Sigmoid colon (tissue), 6 donors: ENCODE measurements at regions not wholly inside any gene's neighbourhood (a gene's known extent, or its start where the extent isn't known, plus 50 kb on each side); places are given as distances from the start of the nearest gene placed in this dataset.
A peak's percentile ranks its signal among the peaks of the same experiment; 100 is the strongest.

ENCODE experiments used
- DNase-seq: peaks from one replicate; pipeline ENCODE4 v3.0.0-alpha.2; 2019
- H3K27ac ChIP-seq, 4 donors: fragments of 200-600 bp; sonication (generic); one replicate each; pipeline ENCODE4 v1.5.1; 2016 to 2019; ENCODE audit warnings: mild to moderate bottlenecking in 1 of 4
- H3K27me3 ChIP-seq, 3 donors: fragments of 200-600 bp; sonication (generic); one replicate each; pipeline ENCODE4 v1.5.1; 2019; ENCODE audit warnings: mild to moderate bottlenecking in 1 of 3
- H3K36me3 ChIP-seq, 4 donors: fragments of 200-600 bp; sonication (generic); one replicate each; pipeline ENCODE4 v1.5.1; 2016 to 2019
- H3K4me1 ChIP-seq, 4 donors: fragments of 200-600 bp; sonication (generic); one replicate each; pipeline ENCODE4 v1.5.1; 2017 to 2019
- H3K4me3 ChIP-seq, 4 donors: fragments of 200-600 bp; sonication (generic); one replicate each; pipeline ENCODE4 v1.5.1; 2017 to 2019; ENCODE audit warnings: mild to moderate bottlenecking in 2 of 4, moderate library complexity in 1 of 4
- H3K9me3 ChIP-seq, 4 donors: fragments of 200-600 bp in 3 of 4; sonication (generic) in 3 of 4; one replicate each; pipeline versions ENCODE4 v1.5.1 to v1.6.1; 2013 to 2019
- CTCF ChIP-seq, 4 experiments: fragments of 450-650 bp in 3 of 4; fragments of 200-600 bp in 1 of 4; IDR thresholded peaks; one replicate each; pipeline ENCODE4 v1.5.1; 2016 to 2019; ENCODE audit warnings: antibody characterized with exemption in 4 of 4, mild to moderate bottlenecking in 3 of 4, moderate library complexity in 2 of 4
- EP300 ChIP-seq, 4 donors: sonication (generic); formaldehyde crosslinking; IDR thresholded peaks; one replicate each; pipeline ENCODE4 v1.6.1; 2017; ENCODE audit warnings: antibody characterized with exemption in 4 of 4
- POLR2A ChIP-seq, 2 donors: fragments of 450-650 bp; IDR thresholded peaks; one replicate each; pipeline ENCODE4 v1.6.1; 2016; ENCODE audit warnings: antibody characterized with exemption in 2 of 2, mild to moderate bottlenecking in 2 of 2, moderate library complexity in 2 of 2
- POLR2AphosphoS5 ChIP-seq, 4 donors: sonication (generic); formaldehyde crosslinking; IDR thresholded peaks; one replicate each; pipeline ENCODE4 v1.6.1; 2017; ENCODE audit warnings: antibody characterized with exemption in 4 of 4
- WGBS, 2 donors: extraction: QIAGEN DNeasy Blood & Tissue Kit; methylation state at CpG; one replicate each; pipeline ENCODE4 v1.1.7; 2013; 5-methylcytosine and 5-hydroxymethylcytosine counted together
- intact Hi-C: fragments of 100-400 bp; cut with DNase I; formaldehyde crosslinking; loops from one replicate; pipeline ENCODE4 v1.15.1; 2023
- donor health status: healthy with polysubstance abuse.
- donor health status: healthy.

GRCh38 chr9:89725271-89725670 is 120.5 kb downstream of the GADD45G start:
- no peaks in the 10 kb centered on the region for H3K9me3 ChIP-seq
- no peak for TF ChIP-seq POLR2A (IDR thresholded peaks at IDR 0.05)
- no peak for TF ChIP-seq POLR2AphosphoS5 (IDR thresholded peaks at IDR 0.05)
- no peak for TF ChIP-seq EP300 (IDR thresholded peaks at IDR 0.05)
- no peak for DNase-seq
- H3K4me3 ChIP-seq: no peak overlapping the region
- intact Hi-C loops: no loop called here
- 96 to 97% methylated on average over 1 of the region's 1 CpG for WGBS, 2 donors
- H3K4me1 ChIP-seq: peaks cover 0 to 19% (median 7%) of the 10 kb centered on the region in 4 donors
- no peak overlapping the region for H3K27ac ChIP-seq
- no peaks in the 10 kb centered on the region for H3K36me3 ChIP-seq
- no peaks in the 10 kb centered on the region for H3K27me3 ChIP-seq

GRCh38 chr9:89729954-89730530 is 125.2 kb downstream of the GADD45G start:
- Histone ChIP-seq H3K36me3 (no peaks in the 10 kb centered on the region), H3K9me3 (no peaks in the 10 kb centered on the region), H3K4me3 (no peak overlapping the region), H3K27ac (no peak overlapping the region), H3K27me3 (no peaks in the 10 kb centered on the region), H3K4me1 (peaks cover 0 to 19% (median 18%) of the 10 kb centered on the region in 4 donors)
- TF ChIP-seq POLR2A (IDR thresholded peaks at IDR 0.05): no peak
- DNase-seq: no peak
- intact Hi-C loops: no loop called here
- 87 to 89% methylated on average over 5 of the region's 5 CpGs for WGBS, 2 donors

- Histone ChIP-seq H3K27me3 (no peaks in the 10 kb centered on the region), H3K4me1 (peaks cover 0 to 19% (median 18%) of the 10 kb centered on the region in 4 donors), H3K4me3 (no peak overlapping the region), H3K9me3 (no peaks in the 10 kb centered on the region), H3K36me3 (no peaks in the 10 kb centered on the region), H3K27ac (no peak overlapping the region)
- intact Hi-C loops: no loop called here
- no peak for DNase-seq
- 82 to 87% methylated on average over 17 of the region's 17 CpGs for WGBS, 2 donors
- TF ChIP-seq POLR2A (IDR thresholded peaks at IDR 0.05): no peak
- TF ChIP-seq CTCF (IDR thresholded peaks at IDR 0.05): no peak
- no peak for TF ChIP-seq EP300 (IDR thresholded peaks at IDR 0.05)
- TF ChIP-seq POLR2AphosphoS5 (IDR thresholded peaks at IDR 0.05): no peak
Observed at GRCh38 chr9:89730715-89731114, 125.9 kb downstream of the GADD45G start.

- WGBS, 2 donors: 74 to 80% methylated on average over 9 of the region's 9 CpGs
- H3K4me1 ChIP-seq: peaks cover 0 to 19% (median 18%) of the 10 kb centered on the region in 4 donors
- no peak overlapping the region for H3K27ac ChIP-seq
- TF ChIP-seq POLR2AphosphoS5 (IDR thresholded peaks at IDR 0.05) (no peak), POLR2A (IDR thresholded peaks at IDR 0.05) (no peak), CTCF (IDR thresholded peaks at IDR 0.05) (no peak), EP300 (IDR thresholded peaks at IDR 0.05) (no peak)
- DNase-seq: no peak
- H3K4me3 ChIP-seq: no peak overlapping the region
- intact Hi-C loops: no loop called here
- no peaks in the 10 kb centered on the region for H3K27me3 ChIP-seq
- no peaks in the 10 kb centered on the region for H3K9me3 ChIP-seq
- no peaks in the 10 kb centered on the region for H3K36me3 ChIP-seq
Observed at GRCh38 chr9:89731262-89732182, 126.7 kb downstream of the GADD45G start.

- intact Hi-C loops: no loop called here
- 11 to 49% methylated on average over 5 of the region's 5 CpGs for WGBS, 2 donors
- Histone ChIP-seq H3K27me3 (no peaks in the 10 kb centered on the region), H3K4me1 (peaks cover 0 to 19% (median 18%) of the 10 kb centered on the region in 4 donors), H3K36me3 (no peaks in the 10 kb centered on the region), H3K4me3 (no peak overlapping the region), H3K27ac (peak overlapping the region in 1 of 4 donors; percentile 2), H3K9me3 (no peaks in the 10 kb centered on the region)
- no peak for DNase-seq
- TF ChIP-seq POLR2AphosphoS5 (IDR thresholded peaks at IDR 0.05): peak in 1 of 4 donors; percentile 10
- no peak for TF ChIP-seq POLR2A (IDR thresholded peaks at IDR 0.05)
Observed at GRCh38 chr9:89732295-89732938, 127.6 kb downstream of the GADD45G start.

- no peak overlapping the region for H3K4me3 ChIP-seq
- H3K36me3 ChIP-seq: no peaks in the 10 kb centered on the region
- no peaks in the 10 kb centered on the region for H3K9me3 ChIP-seq
- no peak for TF ChIP-seq EP300 (IDR thresholded peaks at IDR 0.05)
- TF ChIP-seq POLR2A (IDR thresholded peaks at IDR 0.05): no peak
- TF ChIP-seq POLR2AphosphoS5 (IDR thresholded peaks at IDR 0.05): no peak
- no peak for TF ChIP-seq CTCF (IDR thresholded peaks at IDR 0.05)
- 94 to 95% methylated on average over 2 of the region's 2 CpGs for WGBS, 2 donors
- intact Hi-C loops: no loop called here
- no peaks in the 10 kb centered on the region for H3K27me3 ChIP-seq
- no peak for DNase-seq
- H3K4me1 ChIP-seq: peaks cover 0 to 19% (median 18%) of the 10 kb centered on the region in 4 donors
- H3K27ac ChIP-seq: no peak overlapping the region
Observed at GRCh38 chr9:89732939-89733324, 128.1 kb downstream of the GADD45G start.
